ENCODE measurements at regions not wholly inside any gene's neighbourhood (a gene's known extent, or its start where the extent isn't known, plus 50 kb on each side); places are given as distances from the start of the nearest gene placed in this dataset.

GRCh38 chr9:26418480-26418879 lies 474.1 kb downstream of the CAAP1 start:
- no peaks in the 10 kb centered on the region for H3K4me1 ChIP-seq (ENCODE audit: control insufficient read depth, low read length)
- no peak overlapping the region for H3K27ac ChIP-seq (ENCODE audit: low read depth, low read length)
- H3K79me2 ChIP-seq (ENCODE audit: control insufficient read depth, low read length), result no peaks in the 10 kb centered on the region
- H3K36me3 ChIP-seq (ENCODE audit: control insufficient read depth, low read length), result no peaks in the 10 kb centered on the region
- no peaks in the 10 kb centered on the region for H4K20me1 ChIP-seq (ENCODE audit: control insufficient read depth, insufficient read depth, low read depth, low read length)
- no peaks in the 10 kb centered on the region for H3F3A ChIP-seq (ENCODE audit: control insufficient read depth, insufficient read depth)
- no peaks in the 10 kb centered on the region; the same call in 1 of the 2 replicates for H3K9me2 ChIP-seq (replicated peaks; ENCODE audit: control insufficient read depth, low read length)
- H3K4me3 ChIP-seq (ENCODE audit: low read length), result no peak overlapping the region
- no peaks in the 10 kb centered on the region for H3K9me3 ChIP-seq (ENCODE audit: control insufficient read depth, insufficient read depth, low read length)
- no peak for TF ChIP-seq CTCF (IDR thresholded peaks at IDR 0.05; ENCODE audit: low read depth, low read length, poor library complexity, severe bottlenecking)
- TF ChIP-seq EZH2phosphoT487 (IDR thresholded peaks at IDR 0.05; ENCODE audit: borderline replicate concordance, low read length), result no peak
- H3K27me3 ChIP-seq (ENCODE audit: control insufficient read depth, low read length), result no peaks in the 10 kb centered on the region
- no peak overlapping the region for H3K4me2 ChIP-seq (ENCODE audit: low read length)

GRCh38 chr9:26415528-26415927 lies 477.1 kb downstream of the CAAP1 start:
- no peaks in the 10 kb centered on the region for H3K4me1 ChIP-seq (ENCODE audit: control insufficient read depth, low read length)
- H4K20me1 ChIP-seq (ENCODE audit: control insufficient read depth, insufficient read depth, low read depth, low read length), result no peaks in the 10 kb centered on the region
- H3K27ac ChIP-seq (ENCODE audit: low read depth, low read length), result no peak overlapping the region
- TF ChIP-seq EZH2phosphoT487 (IDR thresholded peaks at IDR 0.05; ENCODE audit: borderline replicate concordance, low read length), result no peak
- no peak for TF ChIP-seq CTCF (IDR thresholded peaks at IDR 0.05; ENCODE audit: low read depth, low read length, poor library complexity, severe bottlenecking)
- H3K4me3 ChIP-seq (ENCODE audit: low read length), result no peak overlapping the region
- H3K9me3 ChIP-seq (ENCODE audit: control insufficient read depth, insufficient read depth, low read length), result no peaks in the 10 kb centered on the region
- H3K27me3 ChIP-seq (ENCODE audit: control insufficient read depth, low read length), result no peaks in the 10 kb centered on the region
- no peaks in the 10 kb centered on the region; the same call in 1 of the 2 replicates for H3K9me2 ChIP-seq (replicated peaks; ENCODE audit: control insufficient read depth, low read length)
- no peak overlapping the region for H3K4me2 ChIP-seq (ENCODE audit: low read length)
- no peaks in the 10 kb centered on the region for H3K79me2 ChIP-seq (ENCODE audit: control insufficient read depth, low read length)
- H3F3A ChIP-seq (ENCODE audit: control insufficient read depth, insufficient read depth), result no peaks in the 10 kb centered on the region
- no peaks in the 10 kb centered on the region for H3K36me3 ChIP-seq (ENCODE audit: control insufficient read depth, low read length)

- TF ChIP-seq EZH2phosphoT487 (IDR thresholded peaks at IDR 0.05; ENCODE audit: borderline replicate concordance, low read length) (no peak), CTCF (IDR thresholded peaks at IDR 0.05; ENCODE audit: low read depth, low read length, poor library complexity, severe bottlenecking) (no peak)
- H3K36me3 ChIP-seq (ENCODE audit: control insufficient read depth, low read length), result no peaks in the 10 kb centered on the region
- H3K27ac ChIP-seq (ENCODE audit: low read depth, low read length), result no peak overlapping the region
- no peaks in the 10 kb centered on the region for H3K79me2 ChIP-seq (ENCODE audit: control insufficient read depth, low read length)
- no peak overlapping the region for H3K4me2 ChIP-seq (ENCODE audit: low read length)
- H4K20me1 ChIP-seq (ENCODE audit: control insufficient read depth, insufficient read depth, low read depth, low read length), result no peaks in the 10 kb centered on the region
- H3K9me2 ChIP-seq (replicated peaks; ENCODE audit: control insufficient read depth, low read length), result no peaks in the 10 kb centered on the region; the same call in 1 of the 2 replicates
- no peaks in the 10 kb centered on the region for H3F3A ChIP-seq (ENCODE audit: control insufficient read depth, insufficient read depth)
- no peaks in the 10 kb centered on the region for H3K27me3 ChIP-seq (ENCODE audit: control insufficient read depth, low read length)
- no peaks in the 10 kb centered on the region for H3K9me3 ChIP-seq (ENCODE audit: control insufficient read depth, insufficient read depth, low read length)
- no peak overlapping the region for H3K4me3 ChIP-seq (ENCODE audit: low read length)
- H3K4me1 ChIP-seq (ENCODE audit: control insufficient read depth, low read length), result no peaks in the 10 kb centered on the region
Observed at GRCh38 chr9:26413611-26414010, 479.0 kb downstream of the CAAP1 start.

GRCh38 chr9:26412446-26412845 lies 480.2 kb downstream of the CAAP1 start:
- Histone ChIP-seq H3K79me2 (ENCODE audit: control insufficient read depth, low read length) (no peaks in the 10 kb centered on the region), H4K20me1 (ENCODE audit: control insufficient read depth, insufficient read depth, low read depth, low read length) (no peaks in the 10 kb centered on the region), H3K36me3 (ENCODE audit: control insufficient read depth, low read length) (no peaks in the 10 kb centered on the region), H3K4me3 (ENCODE audit: low read length) (no peak overlapping the region), H3K27ac (ENCODE audit: low read depth, low read length) (no peak overlapping the region), H3K9me2 (replicated peaks; ENCODE audit: control insufficient read depth, low read length) (no peaks in the 10 kb centered on the region), H3K4me1 (ENCODE audit: control insufficient read depth, low read length) (no peaks in the 10 kb centered on the region), H3K9me3 (ENCODE audit: control insufficient read depth, insufficient read depth, low read length) (no peaks in the 10 kb centered on the region), H3K4me2 (ENCODE audit: low read length) (no peak overlapping the region), H3F3A (ENCODE audit: control insufficient read depth, insufficient read depth) (no peaks in the 10 kb centered on the region), H3K27me3 (ENCODE audit: control insufficient read depth, low read length) (no peaks in the 10 kb centered on the region)
- TF ChIP-seq CTCF (IDR thresholded peaks at IDR 0.05; ENCODE audit: low read depth, low read length, poor library complexity, severe bottlenecking) (no peak), EZH2phosphoT487 (IDR thresholded peaks at IDR 0.05; ENCODE audit: borderline replicate concordance, low read length) (no peak)
